Heart left ventricle (tissue), 16 donors: ENCODE measurements at regions not wholly inside any gene's neighbourhood (a gene's known extent, or its start where the extent isn't known, plus 50 kb on each side); places are given as distances from the start of the nearest gene placed in this dataset.

Experiments
- ATAC-seq, 4 donors: fragments of 200-7000 bp; cut with Tn5 transposase; one replicate each; pipeline ENCODE4 v1.9.1; 2020 to 2022; ENCODE audit warnings: moderate library complexity in 4 of 4, mild to moderate bottlenecking in 3 of 4, moderate number of reproducible peaks in 1 of 4
- DNase-seq, 5 donors: peaks; one replicate each; pipeline ENCODE4 v3.0.0-alpha.2; 2020
- H3K27ac ChIP-seq, 12 donors: fragments of 200-600 bp; sonication (generic) in 4 of 12; one replicate each; pipeline versions ENCODE4 v1.5.0 to v1.8.0; 2016 to 2022; ENCODE audit warnings: mild to moderate bottlenecking in 2 of 12
- H3K27me3 ChIP-seq, 9 donors: fragments of 200-600 bp; sonication (generic) in 2 of 9; one replicate each; pipeline versions ENCODE4 v1.5.1 to v1.8.0; 2016 to 2022; ENCODE audit warnings: mild to moderate bottlenecking in 3 of 9
- H3K36me3 ChIP-seq, 9 donors: fragments of 200-600 bp; sonication (generic) in 2 of 9; one replicate each; pipeline versions ENCODE4 v1.5.0 to v1.8.0; 2018 to 2022; ENCODE audit warnings: mild to moderate bottlenecking in 2 of 9
- H3K4me1 ChIP-seq, 12 donors: fragments of 200-600 bp; sonication (generic) in 4 of 12; one replicate each; pipeline versions ENCODE4 v1.5.0 to v1.8.0; 2016 to 2022; ENCODE audit warnings: mild to moderate bottlenecking in 3 of 12
- H3K4me3 ChIP-seq, 12 donors: fragments of 200-600 bp; sonication (generic) in 4 of 12; one replicate each; pipeline versions ENCODE4 v1.5.0 to v1.8.0; 2017 to 2022; ENCODE audit warnings: mild to moderate bottlenecking in 9 of 12, moderate library complexity in 4 of 12
- H3K9me3 ChIP-seq, 12 donors: fragments of 200-600 bp; sonication (generic) in 4 of 12; one replicate each; pipeline versions ENCODE4 v1.5.0 to v1.8.0; 2016 to 2022; ENCODE audit warnings: mild to moderate bottlenecking in 1 of 12
- POLR2A ChIP-seq, 2 donors: fragments of 450-650 bp; IDR thresholded peaks; one replicate each; pipeline ENCODE4 v1.6.1; 2017; ENCODE audit warnings: antibody characterized with exemption in 2 of 2, mild to moderate bottlenecking in 2 of 2, moderate library complexity in 2 of 2
- WGBS, 4 donors: extraction: QIAGEN DNeasy Blood & Tissue Kit in 2 of 4; methylation state at CpG; one replicate each; pipeline versions ENCODE4 v1.1.5 to v1.1.7; 2013 to 2018; 5-methylcytosine and 5-hydroxymethylcytosine counted together
- intact Hi-C, 10 donors: fragments of 100-400 bp; cut with DNase I; formaldehyde crosslinking; loops; one replicate each; pipeline versions ENCODE4 v1.11.1 to v1.14.2; 2022
- TF ChIP-seq, protein P1 (sequence below), 12 donors: fragments of 200-600 bp; sonication (generic) in 4 of 12; IDR thresholded peaks; one replicate each; pipeline versions ENCODE4 v1.5.0 to v1.8.0; 2018 to 2022; ENCODE audit warnings: antibody characterized with exemption in 12 of 12, mild to moderate bottlenecking in 5 of 12
- donor health status: ischemic (EF 13 %, LVEDD 7.1; RV severe dilation, severe dysfunction).
- donor health status: healthy with polysubstance abuse.
- donor health status: DM: no; HTN: yes; CAD: no.
- donor health status: DM: no; HTN: no; CAD: no.
- donor health status: ischemic (EF 25% LVEDD 6.9; RV normal size, moderate dysfunction).
- donor health status: ischemic (EF 25% LVEDD 5.7; RV mildly dilated, moderate dysfunction).
- donor health status: healthy.
- donor health status: DM: yes; HTN: yes; CAD: no.
- donor health status: ischemic (EF 35%, LVEDD 5.7; RV mildly dilated, moderate dysfunction).
- donor health status: nonischemic (EF 11% LVEDD 7.7; RV severe dilation, severe dysfunction).
- donor health status: DM: yes; HTN: yes; CAD: no.
- donor health status: PGD.
- donor health status: ischemic (EF 29% LVEDD 5.4; RV normal size, mild dysfunction).
- donor health status: nonischemic (EF 23%, LVEDD 6.1; RV moderate dilation, normal function).

DNA sequence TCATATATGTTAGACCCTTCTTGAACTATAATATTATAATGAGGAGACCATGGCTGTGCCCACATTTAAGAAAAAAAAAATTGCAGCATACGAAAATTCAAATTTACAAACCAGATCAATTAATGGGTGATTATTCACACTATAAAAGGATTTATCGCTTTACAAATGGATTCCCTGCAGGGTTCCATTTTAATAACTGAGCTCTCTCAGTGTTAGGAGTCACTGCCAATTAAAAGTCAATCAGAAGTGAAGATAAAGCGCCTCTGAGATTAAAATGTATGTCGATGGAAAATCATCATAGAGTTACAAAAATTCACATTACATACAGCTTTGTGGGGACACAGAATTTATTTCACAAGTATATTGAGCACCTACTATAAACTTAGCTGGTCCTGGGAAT, 66.6 kb upstream of the SMARCA2 start:
- Histone ChIP-seq H3K27ac (no peak overlapping the region), H3K4me1 (no peaks in the 10 kb centered on the region), H3K4me3 (no peak overlapping the region), H3K9me3 (no peaks in the 10 kb centered on the region), H3K36me3 (no peaks in the 10 kb centered on the region), H3K27me3 (peaks cover 0 to 5% (median 0%) of the 10 kb centered on the region in 9 donors)
- TF ChIP-seq, protein P1, sequence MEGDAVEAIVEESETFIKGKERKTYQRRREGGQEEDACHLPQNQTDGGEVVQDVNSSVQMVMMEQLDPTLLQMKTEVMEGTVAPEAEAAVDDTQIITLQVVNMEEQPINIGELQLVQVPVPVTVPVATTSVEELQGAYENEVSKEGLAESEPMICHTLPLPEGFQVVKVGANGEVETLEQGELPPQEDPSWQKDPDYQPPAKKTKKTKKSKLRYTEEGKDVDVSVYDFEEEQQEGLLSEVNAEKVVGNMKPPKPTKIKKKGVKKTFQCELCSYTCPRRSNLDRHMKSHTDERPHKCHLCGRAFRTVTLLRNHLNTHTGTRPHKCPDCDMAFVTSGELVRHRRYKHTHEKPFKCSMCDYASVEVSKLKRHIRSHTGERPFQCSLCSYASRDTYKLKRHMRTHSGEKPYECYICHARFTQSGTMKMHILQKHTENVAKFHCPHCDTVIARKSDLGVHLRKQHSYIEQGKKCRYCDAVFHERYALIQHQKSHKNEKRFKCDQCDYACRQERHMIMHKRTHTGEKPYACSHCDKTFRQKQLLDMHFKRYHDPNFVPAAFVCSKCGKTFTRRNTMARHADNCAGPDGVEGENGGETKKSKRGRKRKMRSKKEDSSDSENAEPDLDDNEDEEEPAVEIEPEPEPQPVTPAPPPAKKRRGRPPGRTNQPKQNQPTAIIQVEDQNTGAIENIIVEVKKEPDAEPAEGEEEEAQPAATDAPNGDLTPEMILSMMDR (IDR thresholded peaks at IDR 0.05), result no peak
- TF ChIP-seq POLR2A (IDR thresholded peaks at IDR 0.05), result no peak
- ATAC-seq, result no peak
- no peak for DNase-seq
- intact Hi-C loops, result loop anchor here in 2 of 10 donors (10.0 kb wide), 2 partner anchors 116 to 136 kb away; no protein-coding TSS in a partner anchor
- WGBS, 4 donors, result 83 to 89% (median 86%) methylated on average over 4 of the region's 4 CpGs

DNA sequence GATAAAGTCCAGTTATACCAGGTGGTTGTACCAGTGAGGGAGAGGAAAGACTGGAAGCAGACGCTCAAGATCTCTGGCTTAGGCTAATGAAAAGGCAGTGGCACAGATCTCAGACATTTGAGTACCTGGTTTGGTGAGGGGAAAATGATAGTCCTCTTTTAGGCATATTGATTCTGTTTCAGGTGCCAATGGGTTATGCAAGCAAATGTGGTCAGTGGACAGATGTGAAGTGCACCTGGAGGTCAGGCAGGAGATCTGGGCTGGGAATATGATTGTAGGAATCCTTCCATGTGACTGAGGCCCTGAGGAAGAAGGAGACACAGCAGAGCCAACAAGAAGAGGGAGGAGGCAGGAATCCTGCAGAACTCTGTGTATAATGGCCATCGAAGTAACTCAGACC, 63.7 kb upstream of the SMARCA2 start:
- intact Hi-C loops, result no loop called here
- Histone ChIP-seq H3K4me3 (no peak overlapping the region), H3K36me3 (no peaks in the 10 kb centered on the region), H3K27ac (no peak overlapping the region), H3K27me3 (peaks cover 0 to 5% (median 0%) of the 10 kb centered on the region in 9 donors), H3K4me1 (no peaks in the 10 kb centered on the region), H3K9me3 (no peaks in the 10 kb centered on the region)
- TF ChIP-seq, protein P1 (IDR thresholded peaks at IDR 0.05), result no peak
- no peak for TF ChIP-seq POLR2A (IDR thresholded peaks at IDR 0.05)
- no peak for DNase-seq
- ATAC-seq, result no peak
- WGBS, 4 donors, result 83 to 90% (median 87%) methylated on average over 2 of the region's 2 CpGs

DNA sequence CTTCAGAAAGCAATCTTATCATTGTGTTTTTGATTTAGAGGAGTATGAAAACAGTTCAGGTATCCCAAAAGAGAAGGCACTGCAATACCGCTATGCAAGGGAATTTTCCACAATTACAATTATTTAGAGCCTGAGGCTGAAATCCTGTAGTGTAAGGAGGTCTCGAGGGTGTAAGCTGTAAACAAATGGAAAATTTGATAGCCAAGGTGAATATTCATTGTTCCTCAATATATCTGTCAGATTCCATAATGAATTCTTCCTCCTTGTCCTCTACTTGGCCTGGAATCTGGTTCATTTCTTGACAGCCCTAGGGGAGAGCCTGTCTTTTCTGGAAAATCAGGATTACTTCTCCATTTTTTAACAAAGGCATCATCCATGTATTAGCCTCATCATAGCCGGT, 63.1 kb upstream of the SMARCA2 start:
- no peaks in the 10 kb centered on the region for H3K36me3 ChIP-seq
- no peak for TF ChIP-seq POLR2A (IDR thresholded peaks at IDR 0.05)
- TF ChIP-seq, protein P1 (IDR thresholded peaks at IDR 0.05), result no peak
- peaks cover 0 to 5% (median 0%) of the 10 kb centered on the region in 9 donors for H3K27me3 ChIP-seq
- H3K4me1 ChIP-seq, result no peaks in the 10 kb centered on the region
- intact Hi-C loops, result no loop called here
- H3K9me3 ChIP-seq, result no peaks in the 10 kb centered on the region
- ATAC-seq (no peak), DNase-seq (no peak)
- H3K27ac ChIP-seq, result no peak overlapping the region
- H3K4me3 ChIP-seq, result no peak overlapping the region
- WGBS, 4 donors, result 84 to 93% (median 88%) methylated on average over 3 of the region's 3 CpGs

DNA sequence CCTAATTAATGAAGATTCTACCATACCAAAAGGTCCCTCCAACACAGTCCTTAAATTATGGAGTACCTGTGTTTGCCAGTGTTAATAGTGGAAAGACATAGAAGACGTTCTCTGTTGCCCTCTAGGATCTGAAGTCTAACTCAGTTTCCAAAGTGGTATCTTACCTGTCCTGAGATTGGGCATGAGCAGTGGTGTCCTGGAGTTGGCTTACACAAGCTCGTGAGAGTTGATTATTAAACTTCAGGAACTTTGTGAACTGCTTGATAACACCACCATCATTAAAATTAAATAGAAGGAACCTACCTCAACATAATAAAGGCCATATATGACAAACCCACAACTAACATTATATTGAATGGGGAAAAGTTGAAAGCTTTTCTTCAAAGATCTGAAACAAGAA, 60.9 kb upstream of the SMARCA2 start:
- H3K27me3 ChIP-seq, result peaks cover 0 to 2% (median 0%) of the 10 kb centered on the region in 9 donors
- H3K27ac ChIP-seq, result no peak overlapping the region
- TF ChIP-seq, protein P1 (IDR thresholded peaks at IDR 0.05), result no peak
- no peak for TF ChIP-seq POLR2A (IDR thresholded peaks at IDR 0.05)
- ATAC-seq, result no peak
- intact Hi-C loops, result no loop called here
- H3K4me3 ChIP-seq, result no peak overlapping the region
- H3K9me3 ChIP-seq, result no peaks in the 10 kb centered on the region
- no peak for DNase-seq
- no peaks in the 10 kb centered on the region for H3K36me3 ChIP-seq
- WGBS, 4 donors, result 77 to 86% (median 80%) methylated on average over 2 of the region's 2 CpGs
- H3K4me1 ChIP-seq, result no peaks in the 10 kb centered on the region
